ENCODE measurements at regions not wholly inside any gene's neighbourhood (a gene's known extent, or its start where the extent isn't known, plus 50 kb on each side); places are given as distances from the start of the nearest gene placed in this dataset.

GRCh38 chr19:28026636-28027035, 1186.3 kb downstream of the UQCRFS1 start:
- intact Hi-C loops (cut with DNase I) = no loop called here
- 55 to 58% methylated on average over 3 of the region's 3 CpGs for WGBS, 2 donors
- H3K4me3 ChIP-seq = no peak overlapping the region
- no peaks in the 10 kb centered on the region for H3K9me3 ChIP-seq
- no peak overlapping the region for H3K27ac ChIP-seq
- H3K4me1 ChIP-seq = no peaks in the 10 kb centered on the region
- peaks cover 0 to 3% (median 0%) of the 10 kb centered on the region in 7 donors for H3K27me3 ChIP-seq
- TF ChIP-seq, protein P1, sequence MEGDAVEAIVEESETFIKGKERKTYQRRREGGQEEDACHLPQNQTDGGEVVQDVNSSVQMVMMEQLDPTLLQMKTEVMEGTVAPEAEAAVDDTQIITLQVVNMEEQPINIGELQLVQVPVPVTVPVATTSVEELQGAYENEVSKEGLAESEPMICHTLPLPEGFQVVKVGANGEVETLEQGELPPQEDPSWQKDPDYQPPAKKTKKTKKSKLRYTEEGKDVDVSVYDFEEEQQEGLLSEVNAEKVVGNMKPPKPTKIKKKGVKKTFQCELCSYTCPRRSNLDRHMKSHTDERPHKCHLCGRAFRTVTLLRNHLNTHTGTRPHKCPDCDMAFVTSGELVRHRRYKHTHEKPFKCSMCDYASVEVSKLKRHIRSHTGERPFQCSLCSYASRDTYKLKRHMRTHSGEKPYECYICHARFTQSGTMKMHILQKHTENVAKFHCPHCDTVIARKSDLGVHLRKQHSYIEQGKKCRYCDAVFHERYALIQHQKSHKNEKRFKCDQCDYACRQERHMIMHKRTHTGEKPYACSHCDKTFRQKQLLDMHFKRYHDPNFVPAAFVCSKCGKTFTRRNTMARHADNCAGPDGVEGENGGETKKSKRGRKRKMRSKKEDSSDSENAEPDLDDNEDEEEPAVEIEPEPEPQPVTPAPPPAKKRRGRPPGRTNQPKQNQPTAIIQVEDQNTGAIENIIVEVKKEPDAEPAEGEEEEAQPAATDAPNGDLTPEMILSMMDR (IDR thresholded peaks at IDR 0.05) = no peak
- DNase-seq (no peak), ATAC-seq (no peak)
- H3K36me3 ChIP-seq = no peaks in the 10 kb centered on the region

DNA sequence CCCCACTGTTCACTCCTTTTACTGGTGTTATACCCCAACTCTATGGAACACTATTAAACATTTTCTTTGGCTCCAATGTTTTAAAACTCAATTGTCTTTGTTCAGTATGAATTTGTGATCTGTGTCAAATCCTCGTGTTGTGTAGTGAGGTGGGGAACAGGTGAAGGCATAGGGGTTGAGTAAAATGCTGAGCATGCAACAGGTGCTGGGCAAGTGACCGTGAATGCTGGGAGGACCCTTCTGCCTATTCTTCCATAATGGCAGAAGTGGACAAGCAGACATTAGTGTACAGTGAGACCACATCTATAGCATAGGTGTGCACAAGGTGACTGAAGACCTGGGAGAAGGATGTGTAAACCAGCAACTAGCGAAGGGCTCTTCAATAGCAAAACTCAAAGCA, 1188.0 kb downstream of the UQCRFS1 start:
- intact Hi-C loops (cut with DNase I) = no loop called here
- ATAC-seq = no peak
- DNase-seq = no peak
- Histone ChIP-seq H3K4me3 (no peak overlapping the region), H3K27ac (no peak overlapping the region), H3K9me3 (no peaks in the 10 kb centered on the region), H3K4me1 (no peaks in the 10 kb centered on the region), H3K27me3 (peaks cover 0 to 7% (median 0%) of the 10 kb centered on the region in 7 donors), H3K36me3 (no peaks in the 10 kb centered on the region)
- WGBS, 2 donors = 85 to 89% methylated on average over 3 of the region's 3 CpGs
- TF ChIP-seq, protein P1 (IDR thresholded peaks at IDR 0.05) = no peak

DNA sequence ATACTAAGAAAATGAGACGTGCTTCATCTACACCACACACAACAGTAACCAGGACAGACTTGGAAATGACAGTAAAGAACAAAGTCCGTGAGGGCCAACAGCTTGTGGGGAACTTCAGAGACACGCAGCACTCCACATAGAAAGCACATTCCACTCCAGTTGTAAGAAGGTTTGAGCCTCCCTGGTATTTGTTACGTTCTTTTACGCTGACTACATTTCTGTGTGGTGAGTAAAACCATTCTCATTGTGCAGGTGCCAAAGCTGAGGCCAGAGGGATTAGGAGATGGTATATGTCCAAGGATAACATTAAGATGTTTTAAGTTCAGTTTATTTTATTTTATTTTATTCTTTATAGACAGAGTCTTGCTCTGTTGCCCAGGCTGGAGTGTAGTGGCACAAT, 1189.9 kb downstream of the UQCRFS1 start:
- WGBS, 2 donors = 60 to 61% methylated on average over 5 of the region's 5 CpGs
- Histone ChIP-seq H3K4me1 (no peaks in the 10 kb centered on the region), H3K4me3 (no peak overlapping the region), H3K9me3 (no peaks in the 10 kb centered on the region), H3K27me3 (peaks cover 0 to 15% (median 0%) of the 10 kb centered on the region in 7 donors), H3K27ac (no peak overlapping the region), H3K36me3 (no peaks in the 10 kb centered on the region)
- TF ChIP-seq, protein P1 (IDR thresholded peaks at IDR 0.05) = no peak
- DNase-seq (no peak), ATAC-seq (no peak)
- intact Hi-C loops (cut with DNase I) = no loop called here

- ATAC-seq (no peak), DNase-seq (no peak)
- H3K4me3 ChIP-seq = no peak overlapping the region
- no peaks in the 10 kb centered on the region for H3K36me3 ChIP-seq
- 80 to 87% methylated on average over 7 of the region's 7 CpGs for WGBS, 2 donors
- intact Hi-C loops (cut with DNase I) = no loop called here
- peaks cover 0 to 16% (median 0%) of the 10 kb centered on the region in 7 donors for H3K27me3 ChIP-seq
- TF ChIP-seq, protein P1 (IDR thresholded peaks at IDR 0.05) = no peak
- no peaks in the 10 kb centered on the region for H3K9me3 ChIP-seq
- no peaks in the 10 kb centered on the region for H3K4me1 ChIP-seq
- no peak overlapping the region for H3K27ac ChIP-seq
These were observed 1190.4 kb downstream of the UQCRFS1 start for GRCh38 chr19:28022506-28022905.

Measured in heart right ventricle (tissue), 16 donors.